ENCODE measurements at regions not wholly inside any gene's neighbourhood (a gene's known extent, or its start where the extent isn't known, plus 50 kb on each side); places are given as distances from the start of the nearest gene placed in this dataset.

GRCh38 chr1:34488080-34488708 is 266.7 kb upstream of the GJB5 start:
- TF ChIP-seq, protein P1, sequence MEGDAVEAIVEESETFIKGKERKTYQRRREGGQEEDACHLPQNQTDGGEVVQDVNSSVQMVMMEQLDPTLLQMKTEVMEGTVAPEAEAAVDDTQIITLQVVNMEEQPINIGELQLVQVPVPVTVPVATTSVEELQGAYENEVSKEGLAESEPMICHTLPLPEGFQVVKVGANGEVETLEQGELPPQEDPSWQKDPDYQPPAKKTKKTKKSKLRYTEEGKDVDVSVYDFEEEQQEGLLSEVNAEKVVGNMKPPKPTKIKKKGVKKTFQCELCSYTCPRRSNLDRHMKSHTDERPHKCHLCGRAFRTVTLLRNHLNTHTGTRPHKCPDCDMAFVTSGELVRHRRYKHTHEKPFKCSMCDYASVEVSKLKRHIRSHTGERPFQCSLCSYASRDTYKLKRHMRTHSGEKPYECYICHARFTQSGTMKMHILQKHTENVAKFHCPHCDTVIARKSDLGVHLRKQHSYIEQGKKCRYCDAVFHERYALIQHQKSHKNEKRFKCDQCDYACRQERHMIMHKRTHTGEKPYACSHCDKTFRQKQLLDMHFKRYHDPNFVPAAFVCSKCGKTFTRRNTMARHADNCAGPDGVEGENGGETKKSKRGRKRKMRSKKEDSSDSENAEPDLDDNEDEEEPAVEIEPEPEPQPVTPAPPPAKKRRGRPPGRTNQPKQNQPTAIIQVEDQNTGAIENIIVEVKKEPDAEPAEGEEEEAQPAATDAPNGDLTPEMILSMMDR (IDR thresholded peaks at IDR 0.05; ENCODE audit: borderline replicate concordance, extremely low read depth, low read length, poor library complexity, severe bottlenecking), result no peak
- no peak for TF ChIP-seq EZH2 (IDR thresholded peaks at IDR 0.05; ENCODE audit: borderline replicate concordance, low read depth, low read length, severe bottlenecking)

Measured in DND-41 (cell line).